ENCODE measurements at regions not wholly inside any gene's neighbourhood (a gene's known extent, or its start where the extent isn't known, plus 50 kb on each side); places are given as distances from the start of the nearest gene placed in this dataset.

DNA sequence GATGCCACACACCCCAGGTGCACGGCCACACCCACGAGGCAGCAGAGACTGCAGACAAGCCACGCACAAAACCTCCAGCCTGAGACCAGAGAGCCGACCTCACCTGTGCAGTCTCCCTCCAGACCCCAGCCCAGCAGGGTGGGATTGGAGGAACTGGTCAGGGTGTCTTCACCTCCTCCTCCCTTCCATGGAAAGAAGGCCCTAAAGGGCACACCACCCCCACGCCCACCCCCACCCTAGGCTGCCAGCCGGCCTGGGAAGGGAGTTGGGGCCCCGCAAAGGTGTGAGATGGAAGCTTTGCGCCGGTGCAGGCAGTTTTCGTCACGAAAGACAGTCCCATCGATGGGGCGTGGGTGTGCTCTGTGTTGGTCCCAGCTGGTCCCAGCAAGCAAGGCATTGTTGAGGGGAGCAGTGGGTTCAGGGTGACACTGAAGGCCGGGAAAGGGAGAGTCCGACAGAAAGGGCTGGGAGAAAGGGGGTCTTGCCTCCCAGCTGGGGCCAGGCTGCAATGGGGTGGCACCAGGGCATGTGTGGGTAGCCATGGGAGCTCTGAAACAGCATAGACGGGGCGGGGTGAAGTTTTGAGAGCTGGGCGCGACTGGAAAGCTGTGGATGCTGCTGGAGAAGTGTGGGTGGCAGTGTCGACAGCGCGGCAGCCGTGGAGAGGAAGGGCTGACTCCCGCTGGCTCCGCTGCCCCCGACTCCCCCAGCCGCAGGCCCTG lies 349.2 kb downstream of the GLRX3 start:
- Histone ChIP-seq H3K27me3 (ENCODE audit: control insufficient read depth, extremely low read depth, insufficient read depth, low read length) (no peaks in the 10 kb centered on the region), H3K9ac (ENCODE audit: control insufficient read depth, extremely low read depth, insufficient read depth, low read length) (no peak overlapping the region), H2AFZ (ENCODE audit: control insufficient read depth, low read length) (no peak overlapping the region), H3K4me3 (ENCODE audit: control insufficient read depth in 2 of 3, extremely low read depth in 1 of 3, insufficient read depth in 2 of 3, low read depth in 1 of 3, low read length in 3 of 3) (no peak overlapping the region), H3K4me2 (ENCODE audit: control insufficient read depth, extremely low read depth, insufficient read depth, low read depth, low read length) (no peak overlapping the region), H3K9me1 (ENCODE audit: control insufficient read depth, extremely low read depth, insufficient read depth, low read length) (no peaks in the 10 kb centered on the region), H4K20me1 (ENCODE audit: control insufficient read depth, extremely low read depth, insufficient read depth, low read length) (no peaks in the 10 kb centered on the region), H3K36me3 (ENCODE audit: control insufficient read depth in 2 of 2, extremely low read depth in 1 of 2, insufficient read depth in 2 of 2, low read length in 2 of 2) (no peaks in the 10 kb centered on the region), H3K4me1 (ENCODE audit: control insufficient read depth, extremely low read depth, insufficient read depth, low read length) (no peaks in the 10 kb centered on the region), H3K27ac (ENCODE audit: control insufficient read depth, insufficient read depth, low read length) (no peak overlapping the region), H3K9me3 (ENCODE audit: control insufficient read depth, low read depth, low read length) (peaks cover 3% of the 10 kb centered on the region), H3K79me2 (ENCODE audit: control insufficient read depth, insufficient read depth, low read length) (no peaks in the 10 kb centered on the region)
- dilution Hi-C loops (cut with MboI; ENCODE audit: extremely low pct_ligation_motif_present, low sequenced_read_pairs): no loop called here
- DNase-seq (ENCODE audit: low read depth, low spot score) (no peak), FAIRE-seq (no peak)
- TF ChIP-seq, protein P1, sequence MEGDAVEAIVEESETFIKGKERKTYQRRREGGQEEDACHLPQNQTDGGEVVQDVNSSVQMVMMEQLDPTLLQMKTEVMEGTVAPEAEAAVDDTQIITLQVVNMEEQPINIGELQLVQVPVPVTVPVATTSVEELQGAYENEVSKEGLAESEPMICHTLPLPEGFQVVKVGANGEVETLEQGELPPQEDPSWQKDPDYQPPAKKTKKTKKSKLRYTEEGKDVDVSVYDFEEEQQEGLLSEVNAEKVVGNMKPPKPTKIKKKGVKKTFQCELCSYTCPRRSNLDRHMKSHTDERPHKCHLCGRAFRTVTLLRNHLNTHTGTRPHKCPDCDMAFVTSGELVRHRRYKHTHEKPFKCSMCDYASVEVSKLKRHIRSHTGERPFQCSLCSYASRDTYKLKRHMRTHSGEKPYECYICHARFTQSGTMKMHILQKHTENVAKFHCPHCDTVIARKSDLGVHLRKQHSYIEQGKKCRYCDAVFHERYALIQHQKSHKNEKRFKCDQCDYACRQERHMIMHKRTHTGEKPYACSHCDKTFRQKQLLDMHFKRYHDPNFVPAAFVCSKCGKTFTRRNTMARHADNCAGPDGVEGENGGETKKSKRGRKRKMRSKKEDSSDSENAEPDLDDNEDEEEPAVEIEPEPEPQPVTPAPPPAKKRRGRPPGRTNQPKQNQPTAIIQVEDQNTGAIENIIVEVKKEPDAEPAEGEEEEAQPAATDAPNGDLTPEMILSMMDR (optimal IDR thresholded peaks at IDR 0.05 in 1 of 3, IDR thresholded peaks at IDR 0.05 in 1 of 3, conservative IDR thresholded peaks at IDR 0.05 in 1 of 3; ENCODE audit: extremely low read depth in 1 of 3, insufficient read depth in 2 of 3, low read length in 3 of 3): no peak
- no peak for TF ChIP-seq EZH2 (IDR thresholded peaks at IDR 0.05; ENCODE audit: low read length)

DNA sequence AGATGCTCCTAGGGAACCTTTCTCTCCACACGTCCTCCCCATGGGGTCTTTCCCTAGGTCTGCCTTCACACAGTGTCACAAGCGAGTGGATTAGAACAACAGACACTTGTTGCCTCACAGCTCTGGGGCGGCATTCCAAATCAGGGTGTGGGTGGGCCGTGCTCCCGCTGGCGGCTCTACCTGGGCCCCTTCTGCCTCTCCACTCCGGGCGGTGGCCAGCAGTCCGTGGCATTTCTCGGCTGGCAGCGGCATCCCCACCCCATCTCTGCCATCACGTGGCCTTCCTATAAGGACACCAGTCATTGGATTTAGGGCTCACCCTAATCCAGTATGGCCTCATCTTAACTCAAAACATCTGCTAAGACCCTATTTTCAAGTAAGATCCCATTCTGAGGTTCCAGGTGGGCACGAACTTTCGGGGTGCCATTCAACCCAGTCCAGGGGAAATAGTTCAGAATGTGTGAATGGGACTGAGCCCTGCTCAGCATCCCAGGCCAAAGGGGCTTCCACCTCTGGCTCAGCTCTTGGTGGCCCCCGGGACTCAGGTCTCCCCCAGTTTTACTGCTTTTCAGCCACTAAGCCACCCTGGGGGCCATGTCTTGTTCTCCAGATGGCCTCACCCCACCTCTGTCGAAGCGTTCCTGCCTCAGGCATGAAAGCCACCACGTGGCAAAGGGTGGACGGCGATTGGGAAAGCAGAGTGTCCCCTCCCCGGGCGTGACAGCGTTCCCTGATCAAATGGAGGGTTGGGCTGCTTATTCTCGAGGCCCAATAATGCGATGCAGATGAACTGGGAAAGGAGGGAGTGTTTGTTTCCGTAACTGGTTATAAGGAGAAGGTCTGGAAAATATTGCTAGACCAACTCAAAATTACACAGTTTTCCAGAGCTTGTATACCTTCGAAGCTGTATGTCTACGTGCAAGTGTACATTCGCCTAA lies 350.0 kb downstream of the GLRX3 start:
- TF ChIP-seq, protein P1 (optimal IDR thresholded peaks at IDR 0.05 in 1 of 3, IDR thresholded peaks at IDR 0.05 in 1 of 3, conservative IDR thresholded peaks at IDR 0.05 in 1 of 3; ENCODE audit: extremely low read depth in 1 of 3, insufficient read depth in 2 of 3, low read length in 3 of 3): no peak
- no peak for TF ChIP-seq EZH2 (IDR thresholded peaks at IDR 0.05; ENCODE audit: low read length)
- no peak overlapping the region for H3K4me3 ChIP-seq (ENCODE audit: control insufficient read depth in 2 of 3, extremely low read depth in 1 of 3, insufficient read depth in 2 of 3, low read depth in 1 of 3, low read length in 3 of 3)
- no peaks in the 10 kb centered on the region for H3K27me3 ChIP-seq (ENCODE audit: control insufficient read depth, extremely low read depth, insufficient read depth, low read length)
- no peak overlapping the region for H3K27ac ChIP-seq (ENCODE audit: control insufficient read depth, insufficient read depth, low read length)
- FAIRE-seq: no peak
- no peaks in the 10 kb centered on the region for H3K36me3 ChIP-seq (ENCODE audit: control insufficient read depth in 2 of 2, extremely low read depth in 1 of 2, insufficient read depth in 2 of 2, low read length in 2 of 2)
- H4K20me1 ChIP-seq (ENCODE audit: control insufficient read depth, extremely low read depth, insufficient read depth, low read length): no peaks in the 10 kb centered on the region
- H3K79me2 ChIP-seq (ENCODE audit: control insufficient read depth, insufficient read depth, low read length): no peaks in the 10 kb centered on the region
- no peak overlapping the region for H3K4me2 ChIP-seq (ENCODE audit: control insufficient read depth, extremely low read depth, insufficient read depth, low read depth, low read length)
- peaks cover 3% of the 10 kb centered on the region for H3K9me3 ChIP-seq (ENCODE audit: control insufficient read depth, low read depth, low read length)
- no peak overlapping the region for H2AFZ ChIP-seq (ENCODE audit: control insufficient read depth, low read length)
- DNase-seq (ENCODE audit: low read depth, low spot score): no peak
- dilution Hi-C loops (cut with MboI; ENCODE audit: extremely low pct_ligation_motif_present, low sequenced_read_pairs): no loop called here
- no peak overlapping the region for H3K9ac ChIP-seq (ENCODE audit: control insufficient read depth, extremely low read depth, insufficient read depth, low read length)
- no peaks in the 10 kb centered on the region for H3K4me1 ChIP-seq (ENCODE audit: control insufficient read depth, extremely low read depth, insufficient read depth, low read length)
- H3K9me1 ChIP-seq (ENCODE audit: control insufficient read depth, extremely low read depth, insufficient read depth, low read length): no peaks in the 10 kb centered on the region
